ENCODE measurements at regions not wholly inside any gene's neighbourhood (a gene's known extent, or its start where the extent isn't known, plus 50 kb on each side); places are given as distances from the start of the nearest gene placed in this dataset.

- no peak for TF ChIP-seq CTCF (IDR thresholded peaks at IDR 0.05; ENCODE audit: low read depth, low read length)
- no peak overlapping the region for H3K4me3 ChIP-seq (ENCODE audit: low read depth, low read length)
These were observed 108.2 kb upstream of the MPDZ start for GRCh38 chr9:13387734-13388067.

DNA sequence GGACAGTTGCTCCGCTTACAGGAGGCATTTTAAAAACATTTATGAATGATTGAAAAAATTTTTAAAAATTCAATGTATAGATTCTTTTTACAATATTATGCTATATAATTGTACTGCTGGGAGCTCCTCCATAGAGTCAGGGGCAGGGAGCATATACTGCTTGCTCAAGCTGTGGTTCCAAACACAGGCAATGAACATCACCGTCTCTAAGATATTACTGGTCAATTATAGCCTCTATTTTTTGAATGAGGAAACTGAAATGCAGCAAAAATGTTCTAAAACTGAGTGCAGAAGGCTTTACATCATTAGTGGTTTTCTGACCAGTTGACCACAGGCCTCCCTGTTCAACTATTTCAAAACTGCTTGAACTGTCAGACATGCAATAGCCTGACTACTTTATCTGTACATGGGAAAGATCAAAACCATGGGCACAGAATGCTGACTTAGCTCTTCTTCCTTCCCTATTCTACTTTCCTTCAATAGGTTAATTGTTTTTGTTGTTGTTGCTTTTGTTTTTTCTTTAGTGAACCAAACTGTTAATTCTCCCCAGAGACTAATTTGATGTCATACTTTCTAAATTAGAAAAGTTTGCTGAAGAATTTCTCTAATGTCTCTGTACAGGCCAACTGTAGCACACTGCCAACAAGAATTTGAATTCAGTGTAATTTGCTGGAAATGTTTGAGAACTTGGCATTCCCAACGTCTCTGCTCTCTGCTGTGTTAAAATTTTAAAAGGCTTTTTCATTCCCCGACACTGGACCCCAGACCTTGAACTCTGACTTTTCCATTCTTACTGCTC, 107.6 kb upstream of the MPDZ start:
- H3K4me3 ChIP-seq (ENCODE audit: low read depth, low read length), result no peak overlapping the region
- TF ChIP-seq CTCF (IDR thresholded peaks at IDR 0.05; ENCODE audit: low read depth, low read length), result no peak

DNA sequence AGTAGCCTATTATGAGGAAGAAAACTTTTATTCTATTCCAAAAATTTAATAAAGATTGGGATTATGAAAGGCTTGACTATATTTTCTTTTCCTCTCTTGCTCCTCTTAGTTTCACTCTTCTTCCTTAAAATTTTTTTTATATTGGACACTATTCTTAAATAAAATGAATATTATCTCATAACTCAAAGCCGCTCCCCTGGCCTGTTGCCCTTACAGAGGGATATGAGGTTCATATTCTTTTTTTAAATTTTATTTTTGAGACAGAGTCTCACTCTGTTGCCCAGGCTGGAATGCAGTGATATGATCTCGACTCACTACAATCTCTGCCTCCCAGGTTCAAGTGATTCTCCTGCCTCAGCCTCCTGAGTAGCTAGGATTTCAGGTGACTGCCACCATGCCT, 106.8 kb upstream of the MPDZ start:
- no peak for TF ChIP-seq CTCF (IDR thresholded peaks at IDR 0.05; ENCODE audit: low read depth, low read length)

DNA sequence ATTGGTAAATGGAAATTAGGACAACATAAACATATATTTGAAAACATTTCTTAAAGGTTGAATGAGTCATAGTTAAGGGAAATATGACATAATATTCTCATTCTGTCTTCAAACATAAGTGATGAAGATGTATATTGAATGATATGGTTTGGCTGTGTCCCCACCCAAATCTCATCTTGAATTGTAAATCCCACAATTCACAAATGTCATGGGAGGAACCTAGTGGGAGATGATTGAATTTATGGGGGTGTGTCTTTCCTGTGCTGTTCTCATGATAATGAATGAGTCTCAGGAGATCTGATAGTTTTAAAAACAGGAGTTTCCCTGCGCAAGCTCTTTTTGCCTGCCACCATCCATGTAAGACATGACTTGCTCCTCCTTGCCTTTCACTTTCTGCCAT, 104.4 kb upstream of the MPDZ start:
- H3K4me3 ChIP-seq (ENCODE audit: low read depth, low read length), result no peak overlapping the region
- TF ChIP-seq CTCF (IDR thresholded peaks at IDR 0.05; ENCODE audit: low read depth, low read length), result no peak

More for the DNA sequence above, 106.8 kb upstream of the MPDZ start:
- H3K4me3 ChIP-seq (ENCODE audit: low read depth, low read length), result no peak overlapping the region

DNA sequence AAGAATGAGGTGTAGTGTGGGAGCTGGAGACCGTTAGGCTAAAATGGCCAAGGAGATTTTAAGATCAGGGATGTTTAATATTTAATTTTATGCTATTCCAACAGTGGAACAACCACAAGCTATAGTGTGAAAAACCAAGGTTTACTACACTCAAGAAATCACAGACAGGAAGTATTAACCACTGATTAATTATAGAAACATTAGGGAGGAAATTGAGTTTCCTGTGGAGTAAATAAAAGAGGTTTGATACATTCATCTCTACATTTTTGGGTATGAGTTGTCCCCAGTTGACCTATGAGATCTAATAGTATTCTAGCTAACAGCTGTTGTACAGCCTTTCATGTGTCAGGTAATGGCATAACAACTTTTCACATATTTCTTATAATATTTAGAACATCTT, 103.7 kb upstream of the MPDZ start:
- no peak overlapping the region for H3K4me3 ChIP-seq (ENCODE audit: low read depth, low read length)
- no peak for TF ChIP-seq CTCF (IDR thresholded peaks at IDR 0.05; ENCODE audit: low read depth, low read length)

DNA sequence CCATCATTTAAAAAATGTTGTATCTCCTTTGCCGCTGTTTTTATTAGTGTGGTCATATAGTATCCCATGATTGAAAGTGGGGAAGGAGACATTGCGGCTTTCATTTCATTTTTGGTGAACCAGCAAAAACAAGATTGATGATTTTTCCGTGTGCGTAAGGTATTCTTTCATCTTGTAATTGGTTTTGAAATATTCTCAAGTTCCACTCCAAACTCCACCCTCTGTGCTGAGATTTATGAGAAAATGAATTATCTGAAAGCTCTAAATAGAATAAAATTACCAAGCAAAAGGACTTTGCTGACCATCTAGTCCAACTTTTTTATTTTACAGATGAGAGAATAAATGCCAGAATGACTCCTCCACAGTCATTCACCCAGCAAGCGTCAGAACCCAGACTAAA, 103.1 kb upstream of the MPDZ start:
- no peak overlapping the region for H3K4me3 ChIP-seq (ENCODE audit: low read depth, low read length)
- TF ChIP-seq CTCF (IDR thresholded peaks at IDR 0.05; ENCODE audit: low read depth, low read length), result no peak

DNA sequence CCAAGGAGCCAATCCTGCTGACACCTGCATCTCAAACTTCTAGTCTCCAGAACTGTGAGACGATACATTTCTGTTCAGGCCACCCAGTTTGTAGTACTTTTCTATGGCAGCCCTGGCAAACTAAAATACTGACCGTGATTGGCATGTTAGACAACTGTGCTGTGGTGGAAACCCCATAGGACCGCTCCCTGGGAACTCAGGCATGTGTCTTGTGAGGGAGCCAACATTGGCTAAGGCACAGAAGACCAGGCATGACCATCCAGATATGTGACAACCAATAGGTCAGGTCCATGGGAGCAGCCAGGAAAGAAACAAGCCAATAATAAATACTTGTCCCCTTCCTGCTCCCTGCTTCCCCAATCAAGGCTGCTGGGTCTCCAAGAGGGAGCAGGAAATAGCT, 101.4 kb upstream of the MPDZ start:
- H3K4me3 ChIP-seq (ENCODE audit: low read depth, low read length), result no peak overlapping the region
- no peak for TF ChIP-seq CTCF (IDR thresholded peaks at IDR 0.05; ENCODE audit: low read depth, low read length)

Measured in WI38 (cell line).